H1 (cell line): ENCODE measurements at regions not wholly inside any gene's neighbourhood (a gene's known extent, or its start where the extent isn't known, plus 50 kb on each side); places are given as distances from the start of the nearest gene placed in this dataset.

Source experiments
- HDAC2 ChIP-seq, 2 experiments: fragments of 300-600 bp in 1 of 2; sonication (generic) in 1 of 2; IDR thresholded peaks; 2 replicates each; pipeline ENCODE4 v1.6.1; 2011 to 2012; ENCODE audit warnings: low read depth in 2 of 2, low read length in 2 of 2, mild to moderate bottlenecking in 2 of 2, moderate library complexity in 2 of 2, borderline replicate concordance in 1 of 2, inconsistent platforms in 1 of 2
- MAFK ChIP-seq: IDR thresholded peaks from 2 replicates; pipeline ENCODE4 v1.6.1; 2012; ENCODE audit warnings: low read depth, mild to moderate bottlenecking, improper control_type of control experiment, low read length

GRCh38 chr5:56761151-56761885, 54.0 kb upstream of the MAP3K1 start:
- TF ChIP-seq HDAC2 (IDR thresholded peaks at IDR 0.05; ENCODE audit: borderline replicate concordance in 1 of 2, low read depth in 2 of 2, low read length in 2 of 2) = no peak
- TF ChIP-seq MAFK = no peak
